Right lobe of liver (tissue), 6 donors: ENCODE measurements at regions not wholly inside any gene's neighbourhood (a gene's known extent, or its start where the extent isn't known, plus 50 kb on each side); places are given as distances from the start of the nearest gene placed in this dataset.

Experiments used
- ATAC-seq, 4 donors: fragments of 200-7000 bp; cut with Tn5 transposase; one replicate each; pipeline ENCODE4 v1.9.1; 2020; ENCODE audit warnings: mild to moderate bottlenecking in 4 of 4, moderate library complexity in 4 of 4
- DNase-seq, 3 donors: peaks; one replicate each; pipeline ENCODE4 v3.0.0-alpha.2; 2020
- H3K27ac ChIP-seq, 3 donors: fragments of 200-600 bp; one replicate each; pipeline ENCODE4 v1.8.0; 2022
- H3K27me3 ChIP-seq, 2 donors: fragments of 200-600 bp; one replicate each; pipeline ENCODE4 v1.8.0; 2022
- H3K36me3 ChIP-seq, 4 donors: fragments of 200-600 bp; sonication (generic) in 1 of 4; one replicate each; pipeline versions ENCODE4 v1.5.1 to v1.8.0; 2017 to 2022; ENCODE audit warnings: control low read depth in 1 of 4
- H3K4me1 ChIP-seq, 4 donors: fragments of 200-600 bp; sonication (generic) in 1 of 4; one replicate each; pipeline versions ENCODE4 v1.5.1 to v1.8.0; 2017 to 2022; ENCODE audit warnings: control low read depth in 1 of 4
- H3K4me3 ChIP-seq, 3 donors: fragments of 200-600 bp; one replicate each; pipeline ENCODE4 v1.8.0; 2022
- H3K9me3 ChIP-seq, 4 donors: fragments of 200-600 bp; sonication (generic) in 1 of 4; one replicate each; pipeline versions ENCODE4 v1.5.1 to v1.8.0; 2017 to 2022; ENCODE audit warnings: control low read depth in 1 of 4
- CTCF ChIP-seq, 4 donors: fragments of 200-600 bp in 3 of 4; fragments of 450-650 bp in 1 of 4; IDR thresholded peaks; one replicate each; pipeline versions ENCODE4 v1.5.1 to v1.8.0; 2016 to 2022; ENCODE audit warnings: antibody characterized with exemption in 4 of 4, mild to moderate bottlenecking in 2 of 4
- POLR2A ChIP-seq: fragments of 450-650 bp; IDR thresholded peaks from one replicate; pipeline ENCODE4 v1.6.1; 2017; ENCODE audit warnings: antibody characterized with exemption, mild to moderate bottlenecking
- WGBS: methylation state at CpG from one replicate; pipeline ENCODE4 v1.1.6; 2018; ENCODE audit warnings: low coverage, low lambda C conversion rate; ENCODE audit not compliant: insufficient coverage; ENCODE audit errors: missing lambda C conversion rate; 5-methylcytosine and 5-hydroxymethylcytosine counted together
- intact Hi-C, 2 donors: fragments of 100-400 bp; cut with DNase I; formaldehyde crosslinking; loops; one replicate each; pipeline versions ENCODE4 v1.11.2 to v1.14.1; 2022
- donor health status: DM: no; HTN: yes; CAD: no.
- donor health status: DM: no; HTN: no; CAD: no.
- donor health status: DM: no; HTN: no; CAD: no.
- donor health status: DM: no; HTN: yes; CAD: no.
- donor health status: DM: no; HTN: yes; CAD: no.

- TF ChIP-seq POLR2A, result no peak
- no peak for TF ChIP-seq CTCF (IDR thresholded peaks at IDR 0.05)
- Histone ChIP-seq H3K9me3 (no peaks in the 10 kb centered on the region), H3K4me1 (no peaks in the 10 kb centered on the region), H3K27ac (no peak overlapping the region), H3K36me3 (no peaks in the 10 kb centered on the region), H3K27me3 (no peaks in the 10 kb centered on the region), H3K4me3 (no peak overlapping the region)
- DNase-seq, result no peak
- WGBS, result 76% methylated on average over 2 of the region's 2 CpGs
- no peak for ATAC-seq
- intact Hi-C loops, result no loop called here
Observed at GRCh38 chr9:20205821-20206220, 416.5 kb downstream of the MLLT3 start.

GRCh38 chr9:20200991-20201431 lies 412.2 kb upstream of the SLC24A2 start:
- H3K9me3 ChIP-seq, result no peaks in the 10 kb centered on the region
- ATAC-seq, result no peak
- no peaks in the 10 kb centered on the region for H3K4me1 ChIP-seq
- H3K4me3 ChIP-seq, result no peak overlapping the region
- no peak overlapping the region for H3K27ac ChIP-seq
- no peak for DNase-seq
- no peaks in the 10 kb centered on the region for H3K36me3 ChIP-seq
- WGBS, result 17% methylated on average over 1 of the region's 1 CpG
- no peaks in the 10 kb centered on the region for H3K27me3 ChIP-seq
- intact Hi-C loops, result no loop called here
- TF ChIP-seq CTCF (IDR thresholded peaks at IDR 0.05) (no peak), POLR2A (no peak)

GRCh38 chr9:20200581-20200980 lies 411.7 kb upstream of the SLC24A2 start:
- DNase-seq, result no peak
- Histone ChIP-seq H3K36me3 (no peaks in the 10 kb centered on the region), H3K9me3 (no peaks in the 10 kb centered on the region), H3K4me3 (no peak overlapping the region), H3K27me3 (no peaks in the 10 kb centered on the region), H3K27ac (no peak overlapping the region), H3K4me1 (no peaks in the 10 kb centered on the region)
- TF ChIP-seq CTCF (IDR thresholded peaks at IDR 0.05) (no peak), POLR2A (no peak)
- WGBS, result 29% methylated on average over 1 of the region's 2 CpGs
- ATAC-seq, result no peak
- intact Hi-C loops, result no loop called here

GRCh38 chr9:20199111-20199510 lies 410.3 kb upstream of the SLC24A2 start:
- WGBS, result 55% methylated on average over 2 of the region's 2 CpGs
- H3K9me3 ChIP-seq, result no peaks in the 10 kb centered on the region
- intact Hi-C loops, result no loop called here
- no peak for ATAC-seq
- no peaks in the 10 kb centered on the region for H3K4me1 ChIP-seq
- DNase-seq, result no peak
- H3K27ac ChIP-seq, result no peak overlapping the region
- no peaks in the 10 kb centered on the region for H3K36me3 ChIP-seq
- H3K27me3 ChIP-seq, result no peaks in the 10 kb centered on the region
- H3K4me3 ChIP-seq, result no peak overlapping the region
- TF ChIP-seq POLR2A (no peak), CTCF (IDR thresholded peaks at IDR 0.05) (no peak)
